ENCODE measurements at regions not wholly inside any gene's neighbourhood (a gene's known extent, or its start where the extent isn't known, plus 50 kb on each side); places are given as distances from the start of the nearest gene placed in this dataset.

DNA sequence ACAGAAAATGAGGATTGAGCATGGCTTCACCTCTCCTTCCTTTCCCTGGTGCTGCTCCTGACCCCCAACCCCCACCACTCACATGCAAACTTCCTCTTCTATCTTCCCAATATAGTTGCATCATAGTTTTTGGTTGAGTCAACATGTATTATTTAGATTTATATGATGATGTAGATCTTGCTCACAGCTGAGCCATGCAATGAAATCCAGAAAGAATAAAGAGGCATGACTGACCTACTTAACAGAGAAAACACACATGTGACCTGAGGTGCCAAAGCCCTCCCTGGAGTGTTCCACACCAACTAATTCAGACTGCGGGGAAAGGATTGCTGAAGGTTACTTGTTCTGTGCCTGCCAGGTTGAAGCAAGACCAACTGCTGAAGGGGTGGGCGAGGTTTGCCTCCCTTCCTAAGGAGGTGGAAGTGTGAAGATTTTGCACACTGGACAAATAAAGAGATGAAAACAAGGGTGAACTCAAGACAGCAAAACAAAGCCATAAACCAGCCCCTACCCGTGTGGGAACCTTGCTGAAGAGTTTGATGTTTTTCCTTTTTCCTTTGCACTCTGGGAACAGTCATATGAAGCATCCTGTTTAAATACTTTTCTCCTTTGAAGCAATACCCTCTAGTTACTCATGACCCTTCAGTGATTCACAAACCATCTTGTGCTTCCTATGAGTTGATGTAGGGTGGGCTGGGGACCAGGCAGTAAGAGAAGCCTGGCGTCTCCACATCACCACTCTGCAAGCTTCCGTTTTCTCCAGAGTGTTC lies 155.2 kb upstream of the UBE2E1 start:
- peaks cover under 1% of the 10 kb centered on the region for H3K9me3 Mint-ChIP-seq (ENCODE audit: low read depth, unreplicated experiment)
- TF ChIP-seq CTCF (IDR thresholded peaks at IDR 0.05; ENCODE audit: unreplicated experiment): no peak
- H3K36me3 Mint-ChIP-seq (ENCODE audit: insufficient read depth, unreplicated experiment): no peaks in the 10 kb centered on the region
- H3K27me3 Mint-ChIP-seq (ENCODE audit: unreplicated experiment): peaks cover 7% of the 10 kb centered on the region
- no peak for DNase-seq
- H3K4me1 Mint-ChIP-seq (ENCODE audit: low read depth, unreplicated experiment): peaks cover 10% of the 10 kb centered on the region
- CTCF ChIA-PET: no interaction called here
- no peak overlapping the region for H3K27ac Mint-ChIP-seq (ENCODE audit: unreplicated experiment)
- intact Hi-C loops (cut with micrococcal nuclease; ENCODE audit: unreplicated experiment): no loop called here
- BruUV-seq (replicated peaks): no TSS peak
- H3K4me3 Mint-ChIP-seq (ENCODE audit: low read depth, unreplicated experiment): no peak overlapping the region

DNA sequence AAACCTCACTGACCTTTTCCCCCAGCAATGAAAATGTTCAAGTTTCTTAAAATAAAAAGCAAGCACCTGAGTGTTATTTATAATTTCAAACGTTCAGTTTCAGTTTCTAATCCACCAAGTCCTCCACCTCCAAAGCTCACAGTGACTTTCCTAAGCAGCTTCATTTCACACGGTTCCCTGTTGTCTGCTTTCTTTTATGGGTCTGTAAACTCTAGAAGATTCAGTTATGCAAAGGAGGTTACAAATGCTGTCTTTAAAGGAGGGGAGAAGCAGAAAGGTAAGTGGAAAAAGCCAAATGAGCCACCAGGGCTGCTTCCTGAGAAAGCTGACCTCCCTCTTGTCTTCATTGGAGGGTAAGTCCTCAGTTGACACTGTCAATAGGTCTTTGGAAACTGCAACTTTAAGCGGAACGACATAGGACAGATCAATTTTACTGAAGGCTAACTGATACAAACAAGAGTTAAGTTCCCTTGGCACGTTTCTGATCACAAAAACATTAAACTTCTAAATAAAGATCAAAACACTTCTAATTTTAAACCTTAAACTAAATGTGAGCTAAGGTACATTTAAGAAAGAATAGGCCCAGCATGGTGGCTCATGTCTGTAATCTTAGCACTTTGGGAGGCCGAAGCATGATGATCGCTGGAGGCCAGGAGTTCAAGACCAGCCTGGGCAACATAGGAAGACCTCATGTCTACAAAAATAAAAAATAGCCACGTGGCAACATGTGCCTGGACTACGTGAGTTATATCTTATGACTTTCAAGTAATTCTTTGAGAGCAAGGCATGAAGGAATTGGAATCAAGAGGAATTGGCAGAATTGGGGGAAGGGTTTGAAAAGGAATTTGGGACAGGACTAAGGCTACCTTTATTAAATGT lies 151.9 kb upstream of the UBE2E1 start:
- CTCF ChIA-PET: no interaction called here
- H3K36me3 Mint-ChIP-seq (ENCODE audit: insufficient read depth, unreplicated experiment): no peaks in the 10 kb centered on the region
- no peak overlapping the region for H3K27ac Mint-ChIP-seq (ENCODE audit: unreplicated experiment)
- H3K27me3 Mint-ChIP-seq (ENCODE audit: unreplicated experiment): no peaks in the 10 kb centered on the region
- H3K4me1 Mint-ChIP-seq (ENCODE audit: low read depth, unreplicated experiment): peaks cover 10% of the 10 kb centered on the region
- H3K4me3 Mint-ChIP-seq (ENCODE audit: low read depth, unreplicated experiment): no peak overlapping the region
- intact Hi-C loops (cut with micrococcal nuclease; ENCODE audit: unreplicated experiment): no loop called here
- peaks cover 4% of the 10 kb centered on the region for H3K9me3 Mint-ChIP-seq (ENCODE audit: low read depth, unreplicated experiment)
- BruUV-seq (replicated peaks): no TSS peak
- no peak for TF ChIP-seq CTCF (IDR thresholded peaks at IDR 0.05; ENCODE audit: unreplicated experiment)
- no peak for DNase-seq

DNA sequence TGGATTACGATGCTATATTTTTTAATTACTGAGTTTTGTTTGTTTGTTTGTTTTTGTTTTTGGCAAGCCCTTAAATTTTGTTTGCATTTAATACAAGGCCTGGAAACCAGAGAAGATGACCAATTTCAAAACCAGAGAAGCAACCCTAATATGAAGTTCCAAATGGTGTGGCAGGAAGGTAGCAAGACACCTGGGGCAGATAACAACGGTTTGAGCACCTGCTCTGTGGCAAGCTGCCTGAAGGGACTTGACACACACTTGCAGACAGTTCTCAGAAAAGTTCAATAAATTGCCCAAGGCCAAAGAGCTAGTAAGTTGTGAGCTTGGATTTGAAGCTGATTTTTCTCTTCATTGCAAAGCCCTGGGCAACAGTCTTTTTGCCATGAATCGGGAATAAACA lies 151.2 kb upstream of the UBE2E1 start:
- DNase-seq: no peak
- CTCF ChIA-PET: interaction anchor here (0.8 kb wide), 1 partner anchor 14 kb away, joined by 3 read pairs; no protein-coding TSS in a partner anchor

DNA sequence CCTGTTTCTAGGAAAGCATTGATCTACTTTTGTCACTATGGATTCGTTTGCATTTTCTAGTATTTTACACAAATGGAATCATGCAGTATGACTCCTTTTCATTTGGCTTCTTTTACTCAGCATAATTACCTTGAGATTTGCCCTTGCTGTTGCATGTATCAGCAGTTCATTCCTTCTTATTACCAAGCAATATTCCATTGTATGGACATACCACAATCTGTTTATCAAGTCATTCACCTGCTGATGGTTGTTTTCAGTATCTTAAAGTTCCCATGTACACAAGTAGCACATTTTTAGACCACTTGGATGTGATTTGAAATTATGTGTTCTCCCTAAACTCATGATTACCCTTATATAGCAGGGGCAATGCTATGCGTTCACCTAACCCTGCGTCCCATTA lies 150.0 kb upstream of the UBE2E1 start:
- no TSS peak for BruUV-seq (replicated peaks)
- no peak for TF ChIP-seq CTCF (IDR thresholded peaks at IDR 0.05; ENCODE audit: unreplicated experiment)

More for the DNA sequence above, 151.2 kb upstream of the UBE2E1 start:
- H3K27ac Mint-ChIP-seq (ENCODE audit: unreplicated experiment): no peak overlapping the region
- no peak overlapping the region for H3K4me3 Mint-ChIP-seq (ENCODE audit: low read depth, unreplicated experiment)
- no peaks in the 10 kb centered on the region for H3K27me3 Mint-ChIP-seq (ENCODE audit: unreplicated experiment)
- peaks cover 4% of the 10 kb centered on the region for H3K9me3 Mint-ChIP-seq (ENCODE audit: low read depth, unreplicated experiment)
- no TSS peak for BruUV-seq (replicated peaks)
- H3K36me3 Mint-ChIP-seq (ENCODE audit: insufficient read depth, unreplicated experiment): no peaks in the 10 kb centered on the region
- intact Hi-C loops (cut with micrococcal nuclease; ENCODE audit: unreplicated experiment): no loop called here
- TF ChIP-seq CTCF (IDR thresholded peaks at IDR 0.05; ENCODE audit: unreplicated experiment): no peak
- H3K4me1 Mint-ChIP-seq (ENCODE audit: low read depth, unreplicated experiment): peaks cover 10% of the 10 kb centered on the region

More for the DNA sequence above, 150.0 kb upstream of the UBE2E1 start:
- peaks cover 9% of the 10 kb centered on the region for H3K27me3 Mint-ChIP-seq (ENCODE audit: unreplicated experiment)
- H3K36me3 Mint-ChIP-seq (ENCODE audit: insufficient read depth, unreplicated experiment): no peaks in the 10 kb centered on the region
- no peak overlapping the region for H3K4me3 Mint-ChIP-seq (ENCODE audit: low read depth, unreplicated experiment)
- peaks cover 4% of the 10 kb centered on the region for H3K9me3 Mint-ChIP-seq (ENCODE audit: low read depth, unreplicated experiment)
- H3K4me1 Mint-ChIP-seq (ENCODE audit: low read depth, unreplicated experiment): peaks cover 2% of the 10 kb centered on the region
- intact Hi-C loops (cut with micrococcal nuclease; ENCODE audit: unreplicated experiment): no loop called here
- no peak overlapping the region for H3K27ac Mint-ChIP-seq (ENCODE audit: unreplicated experiment)
- CTCF ChIA-PET: no interaction called here
- DNase-seq: no peak

Data from Calu3 (cell line).